ENCODE measurements at regions not wholly inside any gene's neighbourhood (a gene's known extent, or its start where the extent isn't known, plus 50 kb on each side); places are given as distances from the start of the nearest gene placed in this dataset.

DNA sequence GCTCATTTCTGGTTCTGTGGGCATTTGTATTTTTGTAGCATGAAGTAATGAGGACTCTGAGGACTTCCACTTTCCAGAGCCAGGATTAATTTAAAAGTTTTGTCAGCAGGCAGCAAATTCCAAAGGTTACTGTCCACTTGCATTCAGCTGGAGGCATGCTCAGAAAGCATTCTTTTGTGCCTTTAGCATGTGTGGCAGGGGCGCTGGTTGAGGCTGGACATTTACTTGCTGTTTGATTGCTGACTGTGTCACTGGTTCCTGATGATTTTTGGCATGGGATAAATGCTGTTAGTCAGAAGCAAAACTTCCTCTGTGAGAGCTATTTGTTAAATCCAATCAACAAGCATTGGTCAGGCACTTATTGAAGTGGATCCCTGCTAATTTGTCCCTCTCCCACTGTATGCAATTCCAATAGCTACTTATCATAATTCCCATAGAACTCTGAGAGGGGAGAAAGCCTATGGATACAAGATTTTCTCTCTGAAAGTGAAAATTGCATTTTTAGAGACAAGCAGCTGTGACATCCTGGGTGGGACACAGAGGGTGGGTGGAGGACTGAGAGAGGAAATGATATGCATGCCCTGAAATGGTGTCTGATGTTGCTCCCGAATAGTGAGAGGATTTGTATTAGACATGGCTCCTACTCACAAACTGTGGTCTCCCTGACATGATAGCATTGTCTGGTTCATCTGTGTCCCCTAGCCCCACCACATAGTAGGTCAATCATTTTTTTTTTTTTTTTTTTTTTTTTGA lies 161.2 kb upstream of the WDR11 start:
- Histone ChIP-seq H2BK120ac (ENCODE audit: low read depth, low read length) (no peak overlapping the region), H2AFZ (ENCODE audit: low read length) (no peak overlapping the region), H3K14ac (ENCODE audit: low read length) (no peak overlapping the region), H3K27ac (replicated peaks; ENCODE audit: low read length) (no peak overlapping the region), H3K79me1 (ENCODE audit: low read depth, low read length) (no peaks in the 10 kb centered on the region), H4K91ac (ENCODE audit: low read depth, low read length, poor library complexity) (no peak overlapping the region), H4K8ac (ENCODE audit: low read depth, low read length) (no peak overlapping the region), H3K4me1 (ENCODE audit: control insufficient read depth in 2 of 2, insufficient read depth in 1 of 2, low read depth in 1 of 2, low read length in 2 of 2) (peaks cover 0 to 3% of the 10 kb centered on the region in 2 donors), H2BK15ac (ENCODE audit: low read length) (no peak overlapping the region), H3K23ac (ENCODE audit: low read depth, low read length, poor library complexity) (no peak overlapping the region), H3K4me2 (ENCODE audit: insufficient read depth, low read length, poor library complexity, severe bottlenecking) (no peak overlapping the region), H2BK5ac (ENCODE audit: low read length) (no peak overlapping the region), H3K27me3 (ENCODE audit: control insufficient read depth in 3 of 3, insufficient read depth in 3 of 3, low read depth in 1 of 3, low read length in 3 of 3) (no peaks in the 10 kb centered on the region), H3K9ac (ENCODE audit: low read depth, low read length, poor library complexity) (no peak overlapping the region), H3K36me3 (replicated peaks in 1 of 2; ENCODE audit: control insufficient read depth in 2 of 2, insufficient read depth in 2 of 2, low read length in 2 of 2) (no peaks in the 10 kb centered on the region), H3K18ac (ENCODE audit: low read length) (no peak overlapping the region), H3K4ac (ENCODE audit: low read length) (no peak overlapping the region), H2BK12ac (ENCODE audit: low read length) (no peak overlapping the region), H3K9me3 (replicated peaks in 1 of 2; ENCODE audit: control insufficient read depth in 2 of 2, insufficient read depth in 1 of 2, low read depth in 1 of 2, low read length in 2 of 2) (peaks cover 0 to 2% of the 10 kb centered on the region in 2 donors), H2AK5ac (ENCODE audit: low read depth, low read length) (no peak overlapping the region), H3K4me3 (ENCODE audit: low read length in 2 of 2) (no peak overlapping the region)
- WGBS, 2 donors (ENCODE audit: extremely low coverage in 2 of 2, insufficient read length in 2 of 2, insufficient replicate concordance in 1 of 2): no CpG with 5 or more reads among the region's 2 CpGs
- no peak for DNase-seq (ENCODE audit: low spot score)

DNA sequence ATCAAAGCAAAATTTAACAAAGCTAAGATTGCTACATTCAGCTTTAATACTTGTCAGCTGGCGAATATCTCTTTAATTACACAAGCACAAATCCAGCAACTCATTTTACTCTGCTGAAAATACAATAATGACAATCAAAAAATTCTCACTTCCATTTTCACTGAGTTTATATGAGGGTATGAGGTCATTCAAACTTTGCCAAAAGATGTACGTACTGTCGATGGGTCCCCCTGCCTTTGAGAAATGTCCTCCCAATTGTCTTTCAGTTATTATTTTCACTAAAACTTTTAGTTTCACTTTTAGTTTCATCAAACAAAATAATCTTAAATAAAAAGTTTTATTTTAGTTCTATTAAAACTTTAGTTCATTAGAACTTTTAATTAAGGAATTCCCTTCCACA lies 159.5 kb upstream of the WDR11 start:
- H3K14ac ChIP-seq (ENCODE audit: low read length): no peak overlapping the region
- no peak overlapping the region for H2BK12ac ChIP-seq (ENCODE audit: low read length)
- H3K4me3 ChIP-seq (ENCODE audit: low read length in 2 of 2): no peak overlapping the region
- no peak overlapping the region for H2BK120ac ChIP-seq (ENCODE audit: low read depth, low read length)
- peaks cover 0 to 2% of the 10 kb centered on the region in 2 donors for H3K9me3 ChIP-seq (replicated peaks in 1 of 2; ENCODE audit: control insufficient read depth in 2 of 2, insufficient read depth in 1 of 2, low read depth in 1 of 2, low read length in 2 of 2)
- no peaks in the 10 kb centered on the region for H3K27me3 ChIP-seq (ENCODE audit: control insufficient read depth in 3 of 3, insufficient read depth in 3 of 3, low read depth in 1 of 3, low read length in 3 of 3)
- no peak for DNase-seq (ENCODE audit: low spot score)
- no peak overlapping the region for H2BK5ac ChIP-seq (ENCODE audit: low read length)
- no peak overlapping the region for H2AK5ac ChIP-seq (ENCODE audit: low read depth, low read length)
- H3K4me2 ChIP-seq (ENCODE audit: insufficient read depth, low read length, poor library complexity, severe bottlenecking): no peak overlapping the region
- H3K4me1 ChIP-seq (ENCODE audit: control insufficient read depth in 2 of 2, insufficient read depth in 1 of 2, low read depth in 1 of 2, low read length in 2 of 2): peaks cover 0 to 3% of the 10 kb centered on the region in 2 donors
- H3K18ac ChIP-seq (ENCODE audit: low read length): no peak overlapping the region
- WGBS, 2 donors (ENCODE audit: extremely low coverage in 2 of 2, insufficient read length in 2 of 2, insufficient replicate concordance in 1 of 2): no CpG with 5 or more reads among the region's 3 CpGs
- H2AFZ ChIP-seq (ENCODE audit: low read length): no peak overlapping the region
- H3K79me1 ChIP-seq (ENCODE audit: low read depth, low read length): no peaks in the 10 kb centered on the region
- H4K8ac ChIP-seq (ENCODE audit: low read depth, low read length): no peak overlapping the region
- H2BK15ac ChIP-seq (ENCODE audit: low read length): no peak overlapping the region
- H3K23ac ChIP-seq (ENCODE audit: low read depth, low read length, poor library complexity): no peak overlapping the region
- H3K4ac ChIP-seq (ENCODE audit: low read length): no peak overlapping the region
- no peak overlapping the region for H4K91ac ChIP-seq (ENCODE audit: low read depth, low read length, poor library complexity)
- H3K9ac ChIP-seq (ENCODE audit: low read depth, low read length, poor library complexity): no peak overlapping the region
- no peaks in the 10 kb centered on the region for H3K36me3 ChIP-seq (replicated peaks in 1 of 2; ENCODE audit: control insufficient read depth in 2 of 2, insufficient read depth in 2 of 2, low read length in 2 of 2)
- H3K27ac ChIP-seq (replicated peaks; ENCODE audit: low read length): no peak overlapping the region

GRCh38 chr10:120700426-120700825 lies 150.7 kb upstream of the WDR11 start:
- Histone ChIP-seq H2BK12ac (ENCODE audit: low read length) (no peak overlapping the region), H2BK5ac (ENCODE audit: low read length) (no peak overlapping the region), H3K79me1 (ENCODE audit: low read depth, low read length) (no peaks in the 10 kb centered on the region), H3K36me3 (replicated peaks in 1 of 2; ENCODE audit: control insufficient read depth in 2 of 2, insufficient read depth in 2 of 2, low read length in 2 of 2) (peaks cover 0 to 2% of the 10 kb centered on the region in 2 donors), H3K23ac (ENCODE audit: low read depth, low read length, poor library complexity) (no peak overlapping the region), H2BK120ac (ENCODE audit: low read depth, low read length) (no peak overlapping the region), H3K14ac (ENCODE audit: low read length) (no peak overlapping the region), H3K4ac (ENCODE audit: low read length) (no peak overlapping the region), H2BK15ac (ENCODE audit: low read length) (no peak overlapping the region), H3K18ac (ENCODE audit: low read length) (no peak overlapping the region), H3K4me2 (ENCODE audit: insufficient read depth, low read length, poor library complexity, severe bottlenecking) (no peak overlapping the region), H3K9me3 (replicated peaks in 1 of 2; ENCODE audit: control insufficient read depth in 2 of 2, insufficient read depth in 1 of 2, low read depth in 1 of 2, low read length in 2 of 2) (peaks cover 0 to 2% of the 10 kb centered on the region in 2 donors), H4K91ac (ENCODE audit: low read depth, low read length, poor library complexity) (no peak overlapping the region), H4K8ac (ENCODE audit: low read depth, low read length) (no peak overlapping the region), H3K27ac (replicated peaks; ENCODE audit: low read length) (no peak overlapping the region), H2AFZ (ENCODE audit: low read length) (no peak overlapping the region), H3K27me3 (ENCODE audit: control insufficient read depth in 3 of 3, insufficient read depth in 3 of 3, low read depth in 1 of 3, low read length in 3 of 3) (peaks cover 0 to 5% (median 0%) of the 10 kb centered on the region in 3 experiments), H3K9ac (ENCODE audit: low read depth, low read length, poor library complexity) (no peak overlapping the region), H3K4me1 (ENCODE audit: control insufficient read depth in 2 of 2, insufficient read depth in 1 of 2, low read depth in 1 of 2, low read length in 2 of 2) (no peaks in the 10 kb centered on the region), H2AK5ac (ENCODE audit: low read depth, low read length) (no peak overlapping the region), H3K4me3 (ENCODE audit: low read length in 2 of 2) (no peak overlapping the region)
- WGBS, 2 donors (ENCODE audit: extremely low coverage in 2 of 2, insufficient read length in 2 of 2, insufficient replicate concordance in 1 of 2): no CpG with 5 or more reads among the region's 2 CpGs
- no peak for DNase-seq (ENCODE audit: low spot score)

GRCh38 chr10:120701381-120701780 lies 149.8 kb upstream of the WDR11 start:
- Histone ChIP-seq H3K4me3 (ENCODE audit: low read length in 2 of 2) (no peak overlapping the region), H2AFZ (ENCODE audit: low read length) (no peak overlapping the region)
- DNase-seq (ENCODE audit: low spot score): no peak

More at GRCh38 chr10:120701381-120701780, 149.8 kb upstream of the WDR11 start:
- no peaks in the 10 kb centered on the region for H3K79me1 ChIP-seq (ENCODE audit: low read depth, low read length)
- peaks cover 0 to 5% (median 0%) of the 10 kb centered on the region in 3 experiments for H3K27me3 ChIP-seq (ENCODE audit: control insufficient read depth in 3 of 3, insufficient read depth in 3 of 3, low read depth in 1 of 3, low read length in 3 of 3)
- no peak overlapping the region for H2BK15ac ChIP-seq (ENCODE audit: low read length)
- no peak overlapping the region for H4K91ac ChIP-seq (ENCODE audit: low read depth, low read length, poor library complexity)
- H3K27ac ChIP-seq (replicated peaks; ENCODE audit: low read length): no peak overlapping the region
- no peak overlapping the region for H2AK5ac ChIP-seq (ENCODE audit: low read depth, low read length)
- WGBS, 2 donors (ENCODE audit: extremely low coverage in 2 of 2, insufficient read length in 2 of 2, insufficient replicate concordance in 1 of 2): no CpG with 5 or more reads among the region's 2 CpGs
- no peak overlapping the region for H3K4ac ChIP-seq (ENCODE audit: low read length)
- no peak overlapping the region for H3K14ac ChIP-seq (ENCODE audit: low read length)
- H3K9me3 ChIP-seq (replicated peaks in 1 of 2; ENCODE audit: control insufficient read depth in 2 of 2, insufficient read depth in 1 of 2, low read depth in 1 of 2, low read length in 2 of 2): peaks cover 0 to 2% of the 10 kb centered on the region in 2 donors
- H3K18ac ChIP-seq (ENCODE audit: low read length): no peak overlapping the region
- no peak overlapping the region for H3K4me2 ChIP-seq (ENCODE audit: insufficient read depth, low read length, poor library complexity, severe bottlenecking)
- peaks cover 0 to 2% of the 10 kb centered on the region in 2 donors for H3K36me3 ChIP-seq (replicated peaks in 1 of 2; ENCODE audit: control insufficient read depth in 2 of 2, insufficient read depth in 2 of 2, low read length in 2 of 2)
- H2BK120ac ChIP-seq (ENCODE audit: low read depth, low read length): no peak overlapping the region
- no peak overlapping the region for H3K9ac ChIP-seq (ENCODE audit: low read depth, low read length, poor library complexity)
- H3K23ac ChIP-seq (ENCODE audit: low read depth, low read length, poor library complexity): no peak overlapping the region
- H2BK5ac ChIP-seq (ENCODE audit: low read length): no peak overlapping the region
- H3K4me1 ChIP-seq (ENCODE audit: control insufficient read depth in 2 of 2, insufficient read depth in 1 of 2, low read depth in 1 of 2, low read length in 2 of 2): no peaks in the 10 kb centered on the region
- no peak overlapping the region for H4K8ac ChIP-seq (ENCODE audit: low read depth, low read length)
- H2BK12ac ChIP-seq (ENCODE audit: low read length): no peak overlapping the region
